GM20000 (cell line): ENCODE measurements at regions not wholly inside any gene's neighbourhood (a gene's known extent, or its start where the extent isn't known, plus 50 kb on each side); places are given as distances from the start of the nearest gene placed in this dataset.

Experiments used
- DNase-seq: peaks from one replicate; pipeline ENCODE4 v3.0.0; 2012; ENCODE audit warnings: low spot score
- TF ChIP-seq, protein P1 (sequence below): IDR thresholded peaks from 2 replicates; pipeline ENCODE4 v1.5.1; 2012; ENCODE audit warnings: mild to moderate bottlenecking, control low read depth; ENCODE audit errors: extremely low read depth, missing control alignments

DNA sequence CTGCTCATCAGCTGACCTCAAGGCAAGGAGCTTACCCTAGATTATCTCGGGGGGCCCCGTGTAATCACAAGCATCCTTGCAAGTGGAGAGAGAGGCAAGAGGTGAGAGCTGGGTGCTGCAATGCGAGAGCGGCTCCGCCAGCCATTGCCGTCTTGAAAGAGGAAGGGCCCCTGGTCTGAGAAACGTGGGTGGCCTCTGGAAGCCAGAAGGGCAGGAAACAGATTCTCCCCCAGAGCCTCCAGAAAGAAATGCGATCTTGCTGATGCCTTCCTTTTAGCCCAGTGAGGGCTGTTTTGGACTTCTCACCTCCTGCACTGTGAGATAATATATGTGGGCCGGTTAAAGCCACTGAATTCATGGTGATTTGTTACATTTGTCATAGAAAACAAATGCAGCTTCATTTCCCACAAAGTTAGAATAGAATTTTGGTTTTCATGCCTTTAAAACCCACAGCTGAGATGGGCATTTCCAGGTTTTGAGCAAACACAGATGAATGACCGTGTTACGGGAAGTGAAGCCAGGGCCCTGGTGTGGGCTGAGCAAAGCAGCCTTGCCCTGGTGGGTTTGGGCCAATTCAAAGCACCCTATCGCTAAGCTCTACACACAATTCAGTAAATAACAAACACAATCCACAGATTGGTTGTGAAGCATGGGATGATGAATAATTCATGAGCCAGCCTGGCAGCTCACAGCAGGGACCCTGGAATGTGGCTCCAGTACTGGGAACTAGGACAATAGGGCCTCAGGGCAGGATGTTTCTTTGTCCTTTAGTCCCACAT lies 319.9 kb upstream of the HS6ST1 start:
- TF ChIP-seq, protein P1, sequence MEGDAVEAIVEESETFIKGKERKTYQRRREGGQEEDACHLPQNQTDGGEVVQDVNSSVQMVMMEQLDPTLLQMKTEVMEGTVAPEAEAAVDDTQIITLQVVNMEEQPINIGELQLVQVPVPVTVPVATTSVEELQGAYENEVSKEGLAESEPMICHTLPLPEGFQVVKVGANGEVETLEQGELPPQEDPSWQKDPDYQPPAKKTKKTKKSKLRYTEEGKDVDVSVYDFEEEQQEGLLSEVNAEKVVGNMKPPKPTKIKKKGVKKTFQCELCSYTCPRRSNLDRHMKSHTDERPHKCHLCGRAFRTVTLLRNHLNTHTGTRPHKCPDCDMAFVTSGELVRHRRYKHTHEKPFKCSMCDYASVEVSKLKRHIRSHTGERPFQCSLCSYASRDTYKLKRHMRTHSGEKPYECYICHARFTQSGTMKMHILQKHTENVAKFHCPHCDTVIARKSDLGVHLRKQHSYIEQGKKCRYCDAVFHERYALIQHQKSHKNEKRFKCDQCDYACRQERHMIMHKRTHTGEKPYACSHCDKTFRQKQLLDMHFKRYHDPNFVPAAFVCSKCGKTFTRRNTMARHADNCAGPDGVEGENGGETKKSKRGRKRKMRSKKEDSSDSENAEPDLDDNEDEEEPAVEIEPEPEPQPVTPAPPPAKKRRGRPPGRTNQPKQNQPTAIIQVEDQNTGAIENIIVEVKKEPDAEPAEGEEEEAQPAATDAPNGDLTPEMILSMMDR, result no peak
- DNase-seq, result no peak

DNA sequence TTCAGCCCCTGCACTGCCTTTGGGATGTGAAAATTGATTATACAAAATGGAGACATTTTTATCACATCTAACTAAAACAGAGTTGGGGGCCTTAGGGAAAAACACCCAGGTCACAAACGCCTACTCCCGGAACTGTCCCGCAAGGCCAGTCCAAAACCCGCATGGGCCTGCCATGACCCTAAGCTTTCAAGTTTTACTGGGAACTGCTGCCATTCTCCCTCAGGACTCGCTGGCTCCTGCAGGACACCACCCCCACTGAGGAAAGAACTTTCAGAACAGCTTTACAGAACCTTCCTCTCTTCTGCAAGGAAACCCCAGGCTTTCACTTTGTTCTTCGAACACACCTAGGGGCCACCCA lies 320.4 kb upstream of the HS6ST1 start:
- DNase-seq, result no peak
- TF ChIP-seq, protein P1, result no peak

DNA sequence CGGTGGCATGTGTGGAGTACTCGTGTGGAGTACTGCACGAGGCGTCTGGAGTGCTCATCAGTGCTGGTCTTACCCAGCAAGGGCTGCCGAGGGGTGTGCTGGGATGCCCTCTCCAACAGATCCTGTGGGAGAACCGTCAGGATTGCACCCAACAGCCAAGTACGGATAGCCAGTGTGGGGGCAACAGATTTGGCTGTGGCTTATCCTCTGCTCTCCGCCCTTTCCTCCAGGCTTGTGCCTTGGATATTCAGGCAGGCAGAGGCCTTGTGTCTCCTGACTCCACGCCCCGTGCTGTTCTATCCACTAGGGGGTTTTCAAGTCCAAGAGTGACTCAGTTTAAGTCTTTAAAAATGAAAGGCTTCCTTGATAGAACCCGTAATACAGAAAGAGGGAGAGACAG lies 321.0 kb upstream of the HS6ST1 start:
- TF ChIP-seq, protein P1, result no peak
- no peak for DNase-seq

- TF ChIP-seq, protein P1, result no peak
- DNase-seq, result no peak
These were observed 321.6 kb upstream of the HS6ST1 start for GRCh38 chr2:128640166-128640844.

GRCh38 chr2:128640845-128641360 lies 322.2 kb upstream of the HS6ST1 start:
- DNase-seq, result no peak
- TF ChIP-seq, protein P1, result no peak

- TF ChIP-seq, protein P1, result no peak
- no peak for DNase-seq
These were observed 322.9 kb upstream of the HS6ST1 start for GRCh38 chr2:128641421-128642080.

GRCh38 chr2:128642316-128642715 lies 323.6 kb upstream of the HS6ST1 start:
- TF ChIP-seq, protein P1, result no peak
- no peak for DNase-seq
